ENCODE measurements at regions not wholly inside any gene's neighbourhood (a gene's known extent, or its start where the extent isn't known, plus 50 kb on each side); places are given as distances from the start of the nearest gene placed in this dataset.

DNA sequence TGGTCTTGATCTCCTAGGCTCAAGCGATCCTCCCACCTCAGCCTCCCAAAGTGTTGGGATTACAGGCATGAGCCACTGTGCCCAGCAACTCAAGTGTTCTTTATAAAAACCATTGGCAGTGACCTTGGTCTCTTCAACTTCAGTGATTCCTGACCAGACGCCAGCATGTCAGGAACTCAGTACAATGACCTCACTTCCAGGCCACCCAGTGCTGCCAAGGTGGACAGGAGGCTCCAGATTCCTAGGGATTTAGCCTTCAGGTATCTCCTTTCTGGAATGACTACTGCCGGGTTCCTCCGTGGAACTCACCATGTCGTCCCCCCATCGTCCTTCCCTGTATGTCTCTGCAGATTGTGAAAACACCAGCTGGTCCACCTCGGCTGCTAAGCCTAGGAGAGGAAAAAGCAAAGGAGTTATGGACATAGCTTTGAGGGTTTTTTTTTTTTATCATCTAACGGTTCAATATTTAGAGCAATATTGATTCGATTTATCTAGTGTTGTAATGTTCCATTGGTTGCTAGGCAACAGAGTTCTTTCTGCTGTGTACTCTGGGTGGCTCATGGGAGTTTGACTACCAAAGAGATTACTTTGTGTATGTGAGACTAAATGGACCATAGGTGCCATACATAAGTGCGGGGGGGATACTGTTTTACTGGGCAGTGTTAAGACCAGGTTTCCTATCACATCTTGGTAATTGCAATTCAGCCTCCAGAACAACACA is 425.8 kb upstream of the AUTS2 start:
- Histone ChIP-seq H3K23ac (ENCODE audit: low read depth, low read length) (no peak overlapping the region), H2AFZ (replicated peaks; ENCODE audit: low read length, poor library complexity) (no peak overlapping the region), H3K4me3 (ENCODE audit: insufficient read depth, low read depth, low read length) (no peak overlapping the region), H2BK120ac (ENCODE audit: low read depth, low read length) (no peak overlapping the region), H2AK5ac (ENCODE audit: low read depth, low read length) (no peak overlapping the region), H3K4me1 (ENCODE audit: control insufficient read depth, insufficient read depth, low read length) (no peaks in the 10 kb centered on the region), H4K5ac (ENCODE audit: low read depth, low read length) (no peak overlapping the region), H3K27ac (ENCODE audit: insufficient read depth, low read length) (no peak overlapping the region), H3K36me3 (ENCODE audit: control insufficient read depth, insufficient read depth, low read length) (no peaks in the 10 kb centered on the region), H4K91ac (ENCODE audit: insufficient read depth, low read depth, low read length) (no peak overlapping the region), H3K9me3 (ENCODE audit: control insufficient read depth, insufficient read depth, low read length) (peaks cover 16% of the 10 kb centered on the region), H2BK5ac (ENCODE audit: low read depth, low read length, poor library complexity, severe bottlenecking) (no peak overlapping the region), H4K20me1 (ENCODE audit: insufficient read depth, low read length) (no peaks in the 10 kb centered on the region), H3K56ac (ENCODE audit: extremely low read depth, insufficient read depth, low read length) (no peak overlapping the region), H3K14ac (replicated peaks; ENCODE audit: low read depth, low read length) (no peak overlapping the region), H3K79me1 (ENCODE audit: low read depth in 1 of 2, low read length in 2 of 2) (no peaks in the 10 kb centered on the region), H4K8ac (ENCODE audit: low read depth in 2 of 2, low read length in 2 of 2) (no peak overlapping the region), H3K4me2 (ENCODE audit: low read depth, low read length) (no peak overlapping the region), H3K4ac (ENCODE audit: low read depth, low read length) (no peak overlapping the region), H2BK20ac (ENCODE audit: low read depth, low read length) (no peak overlapping the region), H3K9ac (ENCODE audit: low read depth, low read length) (no peak overlapping the region), H2AK9ac (replicated peaks; ENCODE audit: low read depth, low read length, poor library complexity) (no peak overlapping the region), H3K27me3 (ENCODE audit: control insufficient read depth, insufficient read depth, low read length) (no peaks in the 10 kb centered on the region), H3K9me1 (ENCODE audit: insufficient read depth, low read length) (no peaks in the 10 kb centered on the region), H2BK15ac (ENCODE audit: low read depth, low read length) (no peak overlapping the region), H3K18ac (ENCODE audit: low read depth, low read length) (no peak overlapping the region)
- no peak for TF ChIP-seq CHD1 (IDR thresholded peaks at IDR 0.05; ENCODE audit: low read depth, low read length)
- TF ChIP-seq, protein P1, sequence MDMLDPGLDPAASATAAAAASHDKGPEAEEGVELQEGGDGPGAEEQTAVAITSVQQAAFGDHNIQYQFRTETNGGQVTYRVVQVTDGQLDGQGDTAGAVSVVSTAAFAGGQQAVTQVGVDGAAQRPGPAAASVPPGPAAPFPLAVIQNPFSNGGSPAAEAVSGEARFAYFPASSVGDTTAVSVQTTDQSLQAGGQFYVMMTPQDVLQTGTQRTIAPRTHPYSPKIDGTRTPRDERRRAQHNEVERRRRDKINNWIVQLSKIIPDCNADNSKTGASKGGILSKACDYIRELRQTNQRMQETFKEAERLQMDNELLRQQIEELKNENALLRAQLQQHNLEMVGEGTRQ (IDR thresholded peaks at IDR 0.05; ENCODE audit: low read depth, low read length), result no peak
- TF ChIP-seq, protein P2, sequence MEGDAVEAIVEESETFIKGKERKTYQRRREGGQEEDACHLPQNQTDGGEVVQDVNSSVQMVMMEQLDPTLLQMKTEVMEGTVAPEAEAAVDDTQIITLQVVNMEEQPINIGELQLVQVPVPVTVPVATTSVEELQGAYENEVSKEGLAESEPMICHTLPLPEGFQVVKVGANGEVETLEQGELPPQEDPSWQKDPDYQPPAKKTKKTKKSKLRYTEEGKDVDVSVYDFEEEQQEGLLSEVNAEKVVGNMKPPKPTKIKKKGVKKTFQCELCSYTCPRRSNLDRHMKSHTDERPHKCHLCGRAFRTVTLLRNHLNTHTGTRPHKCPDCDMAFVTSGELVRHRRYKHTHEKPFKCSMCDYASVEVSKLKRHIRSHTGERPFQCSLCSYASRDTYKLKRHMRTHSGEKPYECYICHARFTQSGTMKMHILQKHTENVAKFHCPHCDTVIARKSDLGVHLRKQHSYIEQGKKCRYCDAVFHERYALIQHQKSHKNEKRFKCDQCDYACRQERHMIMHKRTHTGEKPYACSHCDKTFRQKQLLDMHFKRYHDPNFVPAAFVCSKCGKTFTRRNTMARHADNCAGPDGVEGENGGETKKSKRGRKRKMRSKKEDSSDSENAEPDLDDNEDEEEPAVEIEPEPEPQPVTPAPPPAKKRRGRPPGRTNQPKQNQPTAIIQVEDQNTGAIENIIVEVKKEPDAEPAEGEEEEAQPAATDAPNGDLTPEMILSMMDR (conservative IDR thresholded peaks at IDR 0.05; ENCODE audit: low read depth, low read length), result no peak
- TF ChIP-seq CEBPB (IDR thresholded peaks at IDR 0.05; ENCODE audit: low read depth, low read length), result no peak
- no peak for TF ChIP-seq MXI1 (IDR thresholded peaks at IDR 0.05; ENCODE audit: borderline replicate concordance, low read depth, low read length)
- no peak for TF ChIP-seq FOS (IDR thresholded peaks at IDR 0.05; ENCODE audit: low read depth, low read length)
- TF ChIP-seq BHLHE40 (IDR thresholded peaks at IDR 0.05; ENCODE audit: low read depth, low read length), result no peak
- no peak for TF ChIP-seq NFE2L2 (IDR thresholded peaks at IDR 0.05; ENCODE audit: low read depth, low read length)
- no peak for TF ChIP-seq RCOR1 (IDR thresholded peaks at IDR 0.05; ENCODE audit: insufficient replicate concordance, low read length)
- TF ChIP-seq, protein P3, sequence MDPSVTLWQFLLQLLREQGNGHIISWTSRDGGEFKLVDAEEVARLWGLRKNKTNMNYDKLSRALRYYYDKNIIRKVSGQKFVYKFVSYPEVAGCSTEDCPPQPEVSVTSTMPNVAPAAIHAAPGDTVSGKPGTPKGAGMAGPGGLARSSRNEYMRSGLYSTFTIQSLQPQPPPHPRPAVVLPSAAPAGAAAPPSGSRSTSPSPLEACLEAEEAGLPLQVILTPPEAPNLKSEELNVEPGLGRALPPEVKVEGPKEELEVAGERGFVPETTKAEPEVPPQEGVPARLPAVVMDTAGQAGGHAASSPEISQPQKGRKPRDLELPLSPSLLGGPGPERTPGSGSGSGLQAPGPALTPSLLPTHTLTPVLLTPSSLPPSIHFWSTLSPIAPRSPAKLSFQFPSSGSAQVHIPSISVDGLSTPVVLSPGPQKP (IDR thresholded peaks at IDR 0.05; ENCODE audit: borderline replicate concordance, low read depth, low read length), result no peak
- no peak for TF ChIP-seq MAZ (IDR thresholded peaks at IDR 0.05; ENCODE audit: borderline replicate concordance, low read depth, low read length)
- no peak for TF ChIP-seq RAD21 (IDR thresholded peaks at IDR 0.05; ENCODE audit: low read length)
- no peak for TF ChIP-seq SMC3 (IDR thresholded peaks at IDR 0.05; ENCODE audit: low read depth, low read length)
- no peak for TF ChIP-seq MAFK (IDR thresholded peaks at IDR 0.05; ENCODE audit: low read depth, low read length)
- no peak for TF ChIP-seq RFX5 (IDR thresholded peaks at IDR 0.05; ENCODE audit: low read depth, low read length)
- dilution Hi-C loops (cut with HindIII; ENCODE audit: low sequenced_read_pairs, unreplicated experiment), result no loop called here
- POLR2A ChIA-PET (ENCODE audit: unreplicated experiment), result no interaction called here
- DNase-seq (no peak), ATAC-seq (ENCODE audit: low read depth) (no peak)
- 80% methylated on average over 1 of the region's 10 CpGs; no CpG with 5 or more reads in 1 of the 2 experiments for WGBS, 2 experiments (ENCODE audit: extremely low coverage in 2 of 2, insufficient read length in 1 of 2)
- in situ Hi-C loops (cut with MboI; ENCODE audit: low sequenced_read_pairs), result no loop called here
- intact Hi-C loops (cut with micrococcal nuclease), result no loop called here
- no TSS peak for BruUV-seq (replicated peaks)
- CTCF ChIA-PET, result interaction anchor here (0.6 kb wide), 1 partner anchor 38 kb away, joined by 4 read pairs; no protein-coding TSS in a partner anchor

All from IMR-90 (cell line).